OCI-LY7 (cell line): ENCODE measurements at regions not wholly inside any gene's neighbourhood (a gene's known extent, or its start where the extent isn't known, plus 50 kb on each side); places are given as distances from the start of the nearest gene placed in this dataset.

Experiments used
- EZH2phosphoT487 ChIP-seq: fragments of 200-600 bp; sonication (generic); IDR thresholded peaks from 2 replicates; pipeline ENCODE4 v1.6.1; 2018; ENCODE audit warnings: low read depth, borderline replicate concordance, mild to moderate bottlenecking, mixed run types, antibody characterized with exemption, low read length, moderate library complexity, mixed read lengths
- TF ChIP-seq, protein P1 (sequence below): fragments of 200-600 bp; sonication (generic); conservative IDR thresholded peaks from 2 replicates; pipeline ENCODE4 v1.5.1; 2014; ENCODE audit warnings: mild to moderate bottlenecking, antibody characterized with exemption, low read length, moderate library complexity, mixed read lengths

- TF ChIP-seq, protein P1, sequence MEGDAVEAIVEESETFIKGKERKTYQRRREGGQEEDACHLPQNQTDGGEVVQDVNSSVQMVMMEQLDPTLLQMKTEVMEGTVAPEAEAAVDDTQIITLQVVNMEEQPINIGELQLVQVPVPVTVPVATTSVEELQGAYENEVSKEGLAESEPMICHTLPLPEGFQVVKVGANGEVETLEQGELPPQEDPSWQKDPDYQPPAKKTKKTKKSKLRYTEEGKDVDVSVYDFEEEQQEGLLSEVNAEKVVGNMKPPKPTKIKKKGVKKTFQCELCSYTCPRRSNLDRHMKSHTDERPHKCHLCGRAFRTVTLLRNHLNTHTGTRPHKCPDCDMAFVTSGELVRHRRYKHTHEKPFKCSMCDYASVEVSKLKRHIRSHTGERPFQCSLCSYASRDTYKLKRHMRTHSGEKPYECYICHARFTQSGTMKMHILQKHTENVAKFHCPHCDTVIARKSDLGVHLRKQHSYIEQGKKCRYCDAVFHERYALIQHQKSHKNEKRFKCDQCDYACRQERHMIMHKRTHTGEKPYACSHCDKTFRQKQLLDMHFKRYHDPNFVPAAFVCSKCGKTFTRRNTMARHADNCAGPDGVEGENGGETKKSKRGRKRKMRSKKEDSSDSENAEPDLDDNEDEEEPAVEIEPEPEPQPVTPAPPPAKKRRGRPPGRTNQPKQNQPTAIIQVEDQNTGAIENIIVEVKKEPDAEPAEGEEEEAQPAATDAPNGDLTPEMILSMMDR: no peak
- no peak for TF ChIP-seq EZH2phosphoT487
Measured at GRCh38 chr2:57885742-57886141, 160.9 kb upstream of the VRK2 start.
